Liver (tissue), 3 donors: ENCODE measurements at regions not wholly inside any gene's neighbourhood (a gene's known extent, or its start where the extent isn't known, plus 50 kb on each side); places are given as distances from the start of the nearest gene placed in this dataset.

Experiments used
- ATF3 ChIP-seq: IDR thresholded peaks from 2 replicates; pipeline ENCODE4 v1.6.1; 2016; ENCODE audit warnings: antibody characterized with exemption
- CTCF ChIP-seq: fragments of 150-350 bp; IDR thresholded peaks from 2 replicates; pipeline ENCODE4 v1.5.1; 2017; ENCODE audit warnings: improper control_type of control experiment, low read depth, low read length; ENCODE audit not compliant: missing input control
- FOXA1 ChIP-seq: IDR thresholded peaks from 2 replicates; pipeline ENCODE4 v1.6.1; 2016; ENCODE audit warnings: antibody characterized with exemption
- GABPA ChIP-seq, 2 donors: IDR thresholded peaks in 1 of 2; conservative IDR thresholded peaks in 1 of 2; 2 replicates each; pipeline ENCODE4 v1.6.1; 2016; ENCODE audit warnings: antibody characterized with exemption in 2 of 2, mild to moderate bottlenecking in 1 of 2, moderate library complexity in 1 of 2
- RAD21 ChIP-seq, 2 donors: IDR thresholded peaks; 2 replicates each; pipeline ENCODE4 v1.6.1; 2016; ENCODE audit warnings: antibody characterized with exemption in 2 of 2, mild to moderate bottlenecking in 2 of 2
- SP1 ChIP-seq: IDR thresholded peaks from 2 replicates; pipeline ENCODE4 v1.6.1; 2018; ENCODE audit warnings: antibody characterized with exemption, mild to moderate bottlenecking
- TAF1 ChIP-seq: conservative IDR thresholded peaks from 2 replicates; pipeline ENCODE4 v1.6.1; 2016; ENCODE audit warnings: antibody characterized with exemption, mild to moderate bottlenecking
- YY1 ChIP-seq: IDR thresholded peaks from 2 replicates; pipeline ENCODE4 v1.6.1; 2016; ENCODE audit warnings: antibody characterized with exemption, mild to moderate bottlenecking
- ZBTB33 ChIP-seq: IDR thresholded peaks from 2 replicates; pipeline ENCODE4 v1.6.1; 2016; ENCODE audit warnings: antibody characterized with exemption
- TF ChIP-seq, protein P1 (sequence below): IDR thresholded peaks from 2 replicates; pipeline ENCODE4 v1.6.1; 2016; ENCODE audit warnings: antibody characterized with exemption, mild to moderate bottlenecking
- donor health status: healthy.
- donor health status: healthy.

DNA sequence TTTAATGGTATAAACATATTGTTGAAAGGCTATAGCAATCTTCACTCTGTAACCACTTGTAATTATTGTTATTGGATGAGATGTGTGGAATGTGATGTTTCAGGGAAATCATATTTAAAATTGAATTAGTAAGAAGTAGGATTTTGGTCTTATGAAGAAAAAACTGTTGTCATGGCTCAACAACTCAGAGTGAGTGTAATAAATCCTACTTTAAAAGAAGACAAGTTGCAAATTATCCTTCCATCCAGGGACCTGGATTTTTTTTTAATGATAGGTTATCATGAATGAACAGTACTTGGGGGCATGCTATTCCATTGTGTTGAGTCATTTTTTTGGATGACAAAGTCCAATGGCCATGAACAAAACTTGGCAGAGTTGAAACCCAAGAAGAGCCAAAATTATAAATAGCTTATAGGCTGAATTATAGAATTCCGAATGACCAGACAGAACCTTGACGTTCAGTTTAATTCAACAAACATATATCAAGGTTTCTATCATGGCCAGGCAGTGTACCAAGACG is 625.5 kb upstream of the ZNF717 start:
- TF ChIP-seq CTCF (no peak), FOXA1 (no peak), TAF1 (no peak), YY1 (no peak), ATF3 (no peak), GABPA (IDR thresholded peaks at IDR 0.05 in 1 of 2, conservative IDR thresholded peaks at IDR 0.05 in 1 of 2) (no peak), RAD21 (IDR thresholded peaks at IDR 0.05) (no peak), ZBTB33 (no peak), SP1 (no peak)
- TF ChIP-seq, protein P1, sequence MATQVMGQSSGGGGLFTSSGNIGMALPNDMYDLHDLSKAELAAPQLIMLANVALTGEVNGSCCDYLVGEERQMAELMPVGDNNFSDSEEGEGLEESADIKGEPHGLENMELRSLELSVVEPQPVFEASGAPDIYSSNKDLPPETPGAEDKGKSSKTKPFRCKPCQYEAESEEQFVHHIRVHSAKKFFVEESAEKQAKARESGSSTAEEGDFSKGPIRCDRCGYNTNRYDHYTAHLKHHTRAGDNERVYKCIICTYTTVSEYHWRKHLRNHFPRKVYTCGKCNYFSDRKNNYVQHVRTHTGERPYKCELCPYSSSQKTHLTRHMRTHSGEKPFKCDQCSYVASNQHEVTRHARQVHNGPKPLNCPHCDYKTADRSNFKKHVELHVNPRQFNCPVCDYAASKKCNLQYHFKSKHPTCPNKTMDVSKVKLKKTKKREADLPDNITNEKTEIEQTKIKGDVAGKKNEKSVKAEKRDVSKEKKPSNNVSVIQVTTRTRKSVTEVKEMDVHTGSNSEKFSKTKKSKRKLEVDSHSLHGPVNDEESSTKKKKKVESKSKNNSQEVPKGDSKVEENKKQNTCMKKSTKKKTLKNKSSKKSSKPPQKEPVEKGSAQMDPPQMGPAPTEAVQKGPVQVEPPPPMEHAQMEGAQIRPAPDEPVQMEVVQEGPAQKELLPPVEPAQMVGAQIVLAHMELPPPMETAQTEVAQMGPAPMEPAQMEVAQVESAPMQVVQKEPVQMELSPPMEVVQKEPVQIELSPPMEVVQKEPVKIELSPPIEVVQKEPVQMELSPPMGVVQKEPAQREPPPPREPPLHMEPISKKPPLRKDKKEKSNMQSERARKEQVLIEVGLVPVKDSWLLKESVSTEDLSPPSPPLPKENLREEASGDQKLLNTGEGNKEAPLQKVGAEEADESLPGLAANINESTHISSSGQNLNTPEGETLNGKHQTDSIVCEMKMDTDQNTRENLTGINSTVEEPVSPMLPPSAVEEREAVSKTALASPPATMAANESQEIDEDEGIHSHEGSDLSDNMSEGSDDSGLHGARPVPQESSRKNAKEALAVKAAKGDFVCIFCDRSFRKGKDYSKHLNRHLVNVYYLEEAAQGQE = no peak
